ENCODE measurements at regions not wholly inside any gene's neighbourhood (a gene's known extent, or its start where the extent isn't known, plus 50 kb on each side); places are given as distances from the start of the nearest gene placed in this dataset.
"Not testable (repeated sequence)": the region's sequence is repeated elsewhere in the genome, so short reads cannot be mapped to it uniquely, and the experiment has no call there.

DNA sequence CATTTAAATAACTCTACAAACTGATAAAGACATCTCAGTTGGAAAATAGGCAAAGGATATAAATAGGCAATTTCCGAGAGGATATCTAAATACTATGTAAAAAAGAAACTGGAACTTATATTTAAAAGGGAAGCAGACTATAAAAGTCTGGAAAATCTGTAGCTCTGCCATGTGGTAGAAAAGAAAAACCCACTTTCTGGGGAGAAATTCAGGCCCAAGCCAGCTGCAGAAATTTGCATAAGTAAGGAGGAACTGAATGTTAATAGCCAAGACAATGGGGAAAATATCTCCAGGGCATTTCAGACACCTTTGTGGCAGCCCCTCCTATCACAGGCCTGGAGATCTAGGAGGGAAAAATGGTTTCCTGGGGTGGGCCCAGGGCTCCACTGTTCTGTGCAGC is 97.8 kb upstream of the ZBED5 start:
- DNase-seq (ENCODE audit: low spot score): no peak

DNA sequence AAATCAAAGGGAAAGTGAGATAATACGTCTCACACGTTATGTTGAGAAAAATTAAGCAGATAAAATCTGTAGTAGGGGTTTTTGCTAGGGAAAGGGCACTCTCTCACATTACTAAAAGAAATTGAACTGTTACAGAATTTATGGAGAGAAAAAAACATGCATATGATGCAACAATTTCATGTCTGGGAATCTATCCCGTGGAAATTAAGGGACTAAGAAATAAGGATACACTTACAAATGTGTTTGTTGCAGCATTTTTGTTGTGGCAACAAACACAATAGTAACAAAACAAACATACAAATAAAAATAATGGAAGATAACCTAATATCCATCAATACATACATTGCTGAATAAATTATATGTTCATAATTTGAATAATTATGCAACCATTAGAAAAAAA is 96.3 kb upstream of the ZBED5 start:
- DNase-seq (ENCODE audit: low spot score): no peak

DNA sequence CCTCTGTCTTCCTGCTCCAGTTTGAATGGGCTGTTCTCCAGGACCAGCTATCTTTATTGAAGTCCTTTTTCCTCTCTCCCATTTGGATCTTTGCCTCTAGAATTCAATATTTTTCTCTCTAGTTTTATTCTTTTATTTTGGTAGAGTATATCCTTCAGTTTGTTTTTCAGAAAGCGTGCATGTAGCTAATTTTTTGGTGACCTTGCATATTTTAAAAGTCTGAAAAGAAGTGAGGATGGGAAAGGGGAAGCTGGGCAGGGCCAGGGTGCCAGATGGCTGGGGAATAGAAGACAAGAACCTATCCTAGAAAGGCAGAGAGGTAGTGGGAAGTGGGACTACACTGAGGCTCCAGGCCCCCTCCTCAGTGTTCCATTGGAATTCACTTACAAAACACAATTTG is 95.0 kb upstream of the ZBED5 start:
- no peak for DNase-seq (ENCODE audit: low spot score)

- DNase-seq (ENCODE audit: low spot score): not testable (repeated sequence)
These were observed 90.1 kb upstream of the ZBED5 start for GRCh38 chr11:10947935-10948334.

GRCh38 chr11:10946072-10946471 is 88.2 kb upstream of the ZBED5 start:
- DNase-seq (ENCODE audit: low spot score): no peak

DNA sequence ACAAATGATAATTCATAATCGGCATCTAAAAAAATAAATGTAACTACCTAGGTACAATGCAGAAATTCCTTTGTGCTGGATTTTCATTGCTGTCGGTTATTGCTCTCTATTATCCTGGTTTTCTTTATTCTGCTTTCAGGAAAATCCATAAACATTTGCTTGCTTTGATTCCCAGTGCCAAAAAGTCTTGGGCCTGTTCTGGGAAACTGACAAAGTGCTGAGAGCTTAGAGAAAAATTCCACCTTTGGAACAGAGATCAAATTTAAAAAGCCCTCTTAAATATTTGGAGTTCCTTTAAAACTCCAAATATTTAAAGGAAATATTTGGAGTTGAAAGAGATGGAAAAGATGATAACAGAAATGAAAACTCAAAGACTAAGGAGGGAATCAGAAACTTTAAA is 87.3 kb upstream of the ZBED5 start:
- no peak for DNase-seq (ENCODE audit: low spot score)

- DNase-seq (ENCODE audit: low spot score): no peak
These were observed 86.1 kb upstream of the ZBED5 start for GRCh38 chr11:10943968-10944367.

DNA sequence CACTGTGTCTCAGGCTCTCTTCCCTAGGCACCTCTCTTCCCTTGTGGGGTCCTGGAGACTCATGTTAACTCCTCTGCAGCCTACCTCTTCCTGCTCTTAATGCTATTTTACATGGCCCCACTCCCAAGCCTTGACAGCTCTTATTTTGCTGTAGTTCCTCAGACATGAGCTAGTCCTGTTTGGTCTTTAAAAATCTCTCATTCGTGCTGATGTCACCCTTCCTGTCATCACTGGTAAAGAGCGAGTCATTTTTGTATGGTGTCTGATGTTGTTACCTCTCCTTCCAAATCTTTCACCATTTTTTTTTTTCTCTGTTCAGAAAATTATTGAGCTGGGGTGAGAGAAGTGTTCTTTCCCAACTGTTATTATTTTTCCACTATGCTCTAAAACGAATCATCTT is 84.8 kb upstream of the ZBED5 start:
- DNase-seq (ENCODE audit: low spot score): no peak

- DNase-seq (ENCODE audit: low spot score): no peak
These were observed 84.0 kb upstream of the ZBED5 start for GRCh38 chr11:10941871-10942270.

DNA sequence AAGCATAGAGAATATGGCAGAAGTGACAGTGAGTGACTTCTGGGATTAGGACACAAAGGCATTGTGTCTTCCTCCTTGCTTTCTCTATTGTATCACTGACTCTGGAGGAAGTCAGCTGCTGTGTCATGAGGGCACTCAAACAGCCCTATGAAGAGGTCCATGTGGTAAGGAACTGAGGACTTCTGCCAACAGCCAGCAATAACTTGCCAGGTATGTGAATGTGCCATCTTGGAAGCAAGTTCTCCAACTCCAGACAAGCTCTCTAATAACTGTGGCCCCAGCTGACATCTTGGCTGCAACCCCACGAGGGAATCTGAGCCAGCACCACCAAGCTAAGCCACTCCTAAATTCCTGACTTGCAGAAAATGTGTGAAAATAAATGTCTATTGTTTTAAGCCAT is 83.6 kb upstream of the ZBED5 start:
- DNase-seq (ENCODE audit: low spot score): no peak

GRCh38 chr11:10938650-10939387 is 81.0 kb upstream of the ZBED5 start:
- no peak for DNase-seq (ENCODE audit: low spot score)

DNA sequence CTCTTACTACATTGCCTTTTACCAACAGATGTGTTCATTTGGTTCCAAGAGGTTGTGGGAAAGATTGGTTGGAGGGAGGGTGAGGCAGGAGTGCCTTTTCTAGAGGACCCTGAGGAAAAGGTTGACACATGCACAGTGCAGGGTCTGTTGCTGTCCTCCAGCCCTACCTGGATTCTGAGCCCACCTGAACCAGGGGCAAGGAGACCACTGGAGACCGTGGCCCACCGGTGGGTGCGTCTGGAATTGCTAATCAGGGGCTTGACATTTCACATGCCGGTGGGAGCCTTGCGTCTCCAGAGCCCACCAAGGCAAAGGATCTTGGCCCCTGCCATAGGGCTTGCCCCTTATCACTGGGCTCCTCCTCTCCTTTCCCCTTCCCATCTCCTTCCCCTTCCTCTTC is 80.4 kb upstream of the ZBED5 start:
- DNase-seq (ENCODE audit: low spot score): no peak

- no peak for DNase-seq (ENCODE audit: low spot score)
These were observed 79.5 kb upstream of the ZBED5 start for GRCh38 chr11:10937385-10937771.

DNA sequence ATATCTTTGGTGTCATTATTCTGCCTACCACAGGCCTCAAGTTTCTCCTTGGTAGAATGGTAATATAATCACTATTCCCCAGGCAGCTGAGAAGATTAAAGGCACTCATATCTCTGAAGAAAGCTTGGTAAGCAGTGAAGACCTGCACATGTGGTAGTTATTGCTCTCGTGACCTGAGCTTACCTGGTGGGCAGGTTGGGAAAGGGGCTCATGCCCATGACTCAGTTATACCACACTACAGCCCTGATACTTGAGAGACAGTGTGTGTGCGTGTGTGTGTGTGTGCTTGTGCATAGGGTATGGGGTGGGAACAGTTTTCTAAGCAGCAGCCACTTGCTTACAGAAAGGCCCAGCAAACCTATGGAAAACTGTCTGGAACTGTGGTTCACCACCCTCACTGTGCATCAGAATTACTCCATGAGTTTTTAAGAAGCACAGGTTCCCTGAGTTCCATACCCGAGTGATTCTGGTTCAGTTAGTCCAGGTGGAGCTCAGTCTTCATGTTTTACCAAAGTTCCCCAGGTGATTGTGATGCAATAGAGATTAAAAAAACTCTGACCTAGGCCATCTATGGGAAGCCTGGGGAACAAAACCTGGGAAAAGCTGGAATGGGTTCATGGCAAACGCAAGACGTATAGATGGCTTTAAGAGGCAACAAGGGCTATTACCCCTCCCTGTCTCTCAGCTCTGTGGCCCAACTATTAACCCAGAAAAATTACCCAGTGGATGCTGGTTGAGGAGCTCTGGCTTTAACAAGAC is 79.0 kb upstream of the ZBED5 start:
- no peak for DNase-seq (ENCODE audit: low spot score)

GRCh38 chr11:10935015-10935559 is 77.2 kb upstream of the ZBED5 start:
- DNase-seq (ENCODE audit: low spot score): no peak

DNA sequence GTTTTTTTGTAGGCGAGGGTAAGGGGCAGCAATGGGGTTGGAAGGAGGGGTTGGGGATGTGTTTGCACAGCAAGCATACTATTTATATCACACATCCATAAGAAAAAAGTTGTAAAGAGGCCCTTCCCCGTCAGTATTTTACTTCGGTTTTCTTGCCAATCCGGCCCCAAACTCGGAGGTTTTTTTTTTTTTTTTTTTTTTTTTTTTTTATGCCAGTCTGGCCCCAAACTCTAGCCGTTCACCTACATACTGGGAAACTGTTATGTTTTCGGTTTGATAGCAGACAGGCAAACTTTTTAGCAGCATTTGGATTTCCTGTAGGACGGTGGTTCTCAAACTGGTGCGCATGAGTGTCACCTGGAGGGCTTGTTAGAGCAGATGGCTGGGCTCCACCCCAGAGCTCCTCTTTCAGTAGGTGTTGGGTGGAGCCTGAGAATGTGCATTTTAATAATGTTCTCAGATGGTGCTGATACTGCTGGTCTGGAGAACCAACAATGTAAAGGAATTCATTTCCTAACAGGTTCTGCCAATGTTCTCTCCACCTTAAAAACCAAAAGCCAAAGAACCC is 76.5 kb upstream of the ZBED5 start:
- DNase-seq (ENCODE audit: low spot score): peak; percentile 49

DNA sequence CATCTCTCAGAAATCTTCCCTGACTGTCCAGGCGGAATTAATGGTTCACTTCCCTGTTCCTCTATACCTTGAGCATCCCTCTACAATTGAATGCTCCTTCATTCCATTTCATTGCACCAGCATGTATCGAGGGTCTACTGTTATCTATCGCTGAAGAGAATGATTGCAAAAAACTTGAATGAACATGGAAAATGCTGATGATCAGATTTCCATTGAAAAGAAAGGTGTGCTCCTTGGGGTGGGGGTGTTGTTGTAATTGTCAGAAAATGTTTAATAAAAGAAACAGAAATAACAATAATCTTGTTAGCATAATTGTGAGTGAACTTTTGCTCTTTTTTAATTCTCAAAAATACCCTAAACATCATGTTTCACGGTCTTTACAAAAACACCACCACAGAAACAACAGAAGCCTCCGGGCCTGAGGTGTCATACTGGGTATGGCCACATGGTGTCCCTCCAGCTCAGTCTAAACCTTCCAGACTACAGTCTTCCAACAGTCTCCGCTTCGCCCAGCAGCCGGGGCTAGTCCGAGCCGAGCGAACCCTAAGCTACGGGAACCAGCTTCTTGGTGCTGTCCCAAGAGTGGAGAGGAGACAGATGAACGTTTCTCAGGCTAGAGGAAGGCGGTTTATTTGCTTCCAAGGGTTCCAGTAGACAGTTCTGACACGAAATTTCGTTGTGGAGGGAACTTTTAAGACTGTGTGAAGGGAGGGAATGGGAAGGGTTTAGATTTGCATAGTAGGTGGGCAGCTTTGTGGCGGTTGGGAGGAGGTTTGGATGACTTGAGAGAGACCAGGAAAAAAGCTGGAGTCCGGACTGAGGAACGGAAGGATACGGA is 75.8 kb upstream of the ZBED5 start:
- peak; percentile 99 for DNase-seq (ENCODE audit: low spot score)

GRCh38 chr11:10932976-10933375 is 75.1 kb upstream of the ZBED5 start:
- DNase-seq (ENCODE audit: low spot score): no peak

DNA sequence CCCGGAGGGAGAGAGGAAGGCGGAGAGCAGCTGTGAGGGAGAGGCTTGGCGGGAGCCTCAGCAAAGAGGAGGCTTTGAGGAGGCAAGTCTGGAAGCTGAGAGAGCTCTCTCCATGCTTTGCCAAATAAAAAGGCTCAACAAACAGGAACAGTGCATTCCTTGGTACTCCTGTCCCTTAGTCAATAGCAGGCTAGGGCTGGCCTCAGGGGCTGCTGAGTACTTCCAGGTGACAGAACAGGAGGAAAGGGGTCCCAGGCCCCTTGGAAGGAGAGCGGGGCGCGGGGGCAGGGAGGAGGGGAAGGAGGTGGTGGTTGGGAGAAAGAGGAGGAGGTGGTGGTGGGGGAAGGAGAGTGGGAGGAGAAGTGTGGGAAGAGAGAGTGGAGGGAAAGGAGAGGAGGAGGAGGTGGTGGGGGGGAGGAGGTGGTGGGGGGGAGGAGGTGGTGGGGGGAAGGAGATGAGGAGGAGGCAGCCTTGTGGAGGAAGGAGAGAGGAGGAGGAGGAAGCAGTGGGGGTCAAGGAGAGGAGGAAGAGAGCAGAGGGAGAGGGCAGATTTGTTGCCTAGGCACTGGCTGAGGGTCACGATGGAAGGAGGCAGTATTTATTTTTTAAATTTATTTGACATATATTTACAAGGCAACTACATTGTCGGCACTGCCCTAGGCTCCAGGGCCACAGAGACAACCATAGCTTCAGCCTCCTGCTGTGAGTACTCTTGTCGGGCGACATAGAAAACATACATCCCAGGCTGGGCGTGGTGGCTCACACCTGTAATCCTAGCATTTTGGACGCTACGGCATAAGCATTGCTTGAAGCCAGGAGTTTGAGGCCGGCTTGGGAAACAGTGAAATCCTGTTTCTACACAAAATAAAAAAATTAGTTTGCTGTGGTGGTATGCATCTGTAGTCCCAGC is 74.2 kb upstream of the ZBED5 start:
- peak; percentile 58 for DNase-seq (ENCODE audit: low spot score)

- DNase-seq (ENCODE audit: low spot score): peak; percentile 65
These were observed 73.3 kb upstream of the ZBED5 start for GRCh38 chr11:10930972-10931760.
